Activated CD8-positive, alpha-beta memory T cell treated with anti-CD3 and anti-CD28 coated beads, Interleukin-2, amount 50 U/mL, for 48 hours (primary cell): ENCODE measurements at regions not wholly inside any gene's neighbourhood (a gene's known extent, or its start where the extent isn't known, plus 50 kb on each side); places are given as distances from the start of the nearest gene placed in this dataset.
"Not testable (repeated sequence)": the region's sequence is repeated elsewhere in the genome, so short reads cannot be mapped to it uniquely, and the experiment has no call there.

Experiments used
- DNase-seq: peaks from one replicate; pipeline ENCODE4 v3.0.0-alpha.2; 2020

GRCh38 chr11:82043316-82043715, 690.3 kb downstream of the FAM181B start:
- DNase-seq, result no peak

- DNase-seq, result no peak
These were observed 691.9 kb downstream of the FAM181B start for GRCh38 chr11:82041764-82042163.

GRCh38 chr11:82038154-82038553, 695.5 kb downstream of the FAM181B start:
- DNase-seq, result no peak

GRCh38 chr11:82034527-82034926, 699.1 kb downstream of the FAM181B start:
- no peak for DNase-seq

- DNase-seq, result not testable (repeated sequence)
These were observed 706.3 kb downstream of the FAM181B start for GRCh38 chr11:82027335-82027734.

GRCh38 chr11:82024760-82025159, 708.9 kb downstream of the FAM181B start:
- DNase-seq, result no peak

- DNase-seq, result no peak
These were observed 721.4 kb downstream of the FAM181B start for GRCh38 chr11:82012276-82012675.

- no peak for DNase-seq
These were observed 724.5 kb downstream of the FAM181B start for GRCh38 chr11:82009133-82009532.

- DNase-seq, result no peak
These were observed 726.1 kb downstream of the FAM181B start for GRCh38 chr11:82007521-82007920.

GRCh38 chr11:82004537-82005213, 729.0 kb downstream of the FAM181B start:
- no peak for DNase-seq

- DNase-seq, result peak; percentile 60
These were observed 729.8 kb downstream of the FAM181B start for GRCh38 chr11:82003671-82004515.

GRCh38 chr11:82003024-82003423, 730.6 kb downstream of the FAM181B start:
- DNase-seq, result no peak

- DNase-seq, result no peak
These were observed 737.8 kb downstream of the FAM181B start for GRCh38 chr11:81995889-81996288.

- no peak for DNase-seq
These were observed 739.9 kb downstream of the FAM181B start for GRCh38 chr11:81993755-81994154.

- no peak for DNase-seq
These were observed 742.8 kb downstream of the FAM181B start for GRCh38 chr11:81990659-81991443.

- DNase-seq, result no peak
These were observed 744.6 kb downstream of the FAM181B start for GRCh38 chr11:81989093-81989492.

GRCh38 chr11:81987829-81988472, 745.7 kb downstream of the FAM181B start:
- DNase-seq, result no peak

GRCh38 chr11:81986556-81987161, 747.0 kb downstream of the FAM181B start:
- no peak for DNase-seq

GRCh38 chr11:81979448-81979847, 754.2 kb downstream of the FAM181B start:
- no peak for DNase-seq

- no peak for DNase-seq
These were observed 758.3 kb downstream of the FAM181B start for GRCh38 chr11:81975261-81975900.

- DNase-seq, result no peak
These were observed 762.8 kb downstream of the FAM181B start for GRCh38 chr11:81970886-81971285.

- no peak for DNase-seq
These were observed 766.4 kb downstream of the FAM181B start for GRCh38 chr11:81967242-81967641.
